ENCODE measurements at regions not wholly inside any gene's neighbourhood (a gene's known extent, or its start where the extent isn't known, plus 50 kb on each side); places are given as distances from the start of the nearest gene placed in this dataset.

GRCh38 chr12:114018669-114019068 is 52.5 kb upstream of the RBM19 start:
- Histone ChIP-seq H3K27me3 (ENCODE audit: control insufficient read depth, insufficient read depth, low read length) (no peaks in the 10 kb centered on the region), H3K4me3 (ENCODE audit: low read length) (no peak overlapping the region), H3K36me3 (ENCODE audit: control insufficient read depth, insufficient read depth, low read length) (no peaks in the 10 kb centered on the region), H3K9me3 (ENCODE audit: control insufficient read depth, insufficient read depth, low read length) (no peaks in the 10 kb centered on the region), H3K27ac (ENCODE audit: low read length) (no peak overlapping the region), H3K4me1 (ENCODE audit: control insufficient read depth, insufficient read depth, low read length) (no peaks in the 10 kb centered on the region)
- no CpG with 5 or more reads among the region's 1 CpG for WGBS (ENCODE audit: insufficient coverage)
- intact Hi-C loops (cut with micrococcal nuclease) = no loop called here
- H3K27me3 Mint-ChIP-seq (ENCODE audit: low read depth in 2 of 2) = peaks cover 9 to 34% of the 10 kb centered on the region in 2 donors
- H3K4me3 Mint-ChIP-seq = no peak overlapping the region
- DNase-seq (no peak), ATAC-seq (no peak)
- H3K36me3 Mint-ChIP-seq = no peaks in the 10 kb centered on the region
- H3K4me1 Mint-ChIP-seq = no peaks in the 10 kb centered on the region
- no peaks in the 10 kb centered on the region for H3K9me3 Mint-ChIP-seq
- H3K27ac Mint-ChIP-seq = no peak overlapping the region
- TF ChIP-seq CTCF (IDR thresholded peaks at IDR 0.05) = no peak
